CD4-positive, alpha-beta T cell (primary cell): ENCODE measurements at regions not wholly inside any gene's neighbourhood (a gene's known extent, or its start where the extent isn't known, plus 50 kb on each side); places are given as distances from the start of the nearest gene placed in this dataset.
A peak's percentile ranks its signal among the peaks of the same experiment; 100 is the strongest.

Experiments used
- ATAC-seq: fragments of 200-7000 bp; cut with Tn5 transposase; one replicate; pipeline ENCODE4 v1.10.0; 2022; ENCODE audit warnings: mild to moderate bottlenecking; ENCODE audit not compliant: poor library complexity
- CTCF ChIA-PET: fragments of 350-600 bp; sonication (Branson Sonifier 250); formaldehyde crosslinking; loops from one replicate; lab custom pipeline; 2021; ENCODE audit warnings: antibody characterized with exemption, inconsistent platforms; lab: Charles Lee
- POLR2A ChIA-PET: fragments of 350-600 bp; sonication (Branson Sonifier 250); formaldehyde crosslinking; loops from one replicate; lab custom pipeline; 2021; ENCODE audit warnings: antibody characterized with exemption, inconsistent platforms; lab: Charles Lee
- DNase-seq, 14 experiments: peaks; one replicate each; pipeline ENCODE4 v3.0.0-alpha.2; 2013 to 2020; ENCODE audit warnings: mixed read lengths in 2 of 14
- H3K27ac ChIP-seq, 2 donors: one replicate each; pipeline versions ENCODE4 v1.5.1 to v1.7.0; 2013; ENCODE audit warnings: low read length in 2 of 2, low read depth in 1 of 2, mild to moderate bottlenecking in 1 of 2
- H3K27me3 ChIP-seq, 2 experiments: 1 replicate in 1 of 2; 2 replicates in 1 of 2; pipeline versions ENCODE4 v1.6.1 to v1.7.0; 2013; ENCODE audit warnings: low read length in 2 of 2, control low read depth in 1 of 2, mild to moderate bottlenecking in 1 of 2, moderate library complexity in 1 of 2; ENCODE audit not compliant: insufficient read depth in 2 of 2, control insufficient read depth in 1 of 2
- H3K36me3 ChIP-seq: one replicate; pipeline ENCODE4 v1.6.1; 2013; ENCODE audit warnings: low read length, control low read depth; ENCODE audit not compliant: insufficient read depth
- H3K4me1 ChIP-seq: one replicate; pipeline ENCODE4 v1.6.1; 2013; ENCODE audit warnings: low read length, control low read depth; ENCODE audit not compliant: insufficient read depth
- H3K4me3 ChIP-seq: one replicate; pipeline ENCODE4 v1.5.1; 2013; ENCODE audit warnings: mild to moderate bottlenecking, low read length, moderate library complexity
- H3K9me3 ChIP-seq, 2 experiments: 1 replicate in 1 of 2; 2 replicates in 1 of 2; pipeline versions ENCODE4 v1.6.1 to v1.7.0; 2013; ENCODE audit warnings: low read length in 2 of 2, mild to moderate bottlenecking in 2 of 2, control low read depth in 1 of 2, moderate library complexity in 1 of 2; ENCODE audit not compliant: control insufficient read depth in 1 of 2, insufficient read depth in 1 of 2
- H3K27ac Mint-ChIP-seq: one replicate; pipeline ENCODE4 v1.8.0; 2020; ENCODE audit warnings: mixed read lengths
- H3K27me3 Mint-ChIP-seq: one replicate; pipeline ENCODE4 v1.8.0; 2021; ENCODE audit warnings: mixed read lengths
- H3K36me3 Mint-ChIP-seq: one replicate; pipeline ENCODE4 v1.8.0; 2021; ENCODE audit warnings: low read depth, mixed read lengths
- H3K4me1 Mint-ChIP-seq: one replicate; pipeline ENCODE4 v1.8.0; 2021; ENCODE audit warnings: low read depth, mixed read lengths
- H3K4me3 Mint-ChIP-seq: one replicate; pipeline ENCODE4 v1.8.0; 2020; ENCODE audit warnings: mild to moderate bottlenecking, mixed read lengths
- H3K9me3 Mint-ChIP-seq: one replicate; pipeline ENCODE4 v1.8.0; 2020; ENCODE audit warnings: mixed read lengths
- CTCF ChIP-seq: fragments of 200-600 bp; IDR thresholded peaks from one replicate; pipeline ENCODE4 v1.8.0; 2022; ENCODE audit warnings: antibody characterized with exemption, mild to moderate bottlenecking
- intact Hi-C, 2 experiments: fragments of 100-400 bp; cut with DNase I in 1 of 2; cut with micrococcal nuclease in 1 of 2; formaldehyde crosslinking; loops; one replicate each; pipeline versions ENCODE4 v1.15.1 to v1.9.0; 2023 to 2025; cut with DNase I, micrococcal nuclease

DNA sequence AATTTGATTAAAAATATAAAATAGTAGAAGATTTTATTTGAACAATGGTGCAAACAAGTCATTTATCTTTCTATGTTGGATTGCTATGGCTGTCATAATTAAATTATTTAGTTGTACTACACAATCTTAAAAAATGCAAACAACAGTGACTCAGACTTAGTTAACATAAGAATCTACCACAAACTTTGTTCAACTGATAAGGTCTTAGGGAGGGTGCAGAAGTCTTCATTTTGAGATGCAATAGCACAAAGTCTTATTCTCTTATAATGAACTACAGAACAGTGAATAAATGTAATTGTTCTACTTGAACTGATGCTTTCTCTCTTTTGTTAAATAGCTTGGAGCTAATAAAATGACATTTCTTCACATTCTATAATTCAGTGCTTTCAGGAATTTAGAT lies 482.8 kb upstream of the NAALADL2 start:
- Histone ChIP-seq H3K9me3 (peaks cover 0 to 11% of the 10 kb centered on the region in 2 experiments), H3K36me3 (no peaks in the 10 kb centered on the region), H3K27ac (no peak overlapping the region), H3K27me3 (no peaks in the 10 kb centered on the region), H3K4me3 (no peak overlapping the region), H3K4me1 (no peaks in the 10 kb centered on the region)
- Mint-ChIP-seq H3K27ac (no peak overlapping the region), H3K36me3 (no peaks in the 10 kb centered on the region), H3K4me1 (no peaks in the 10 kb centered on the region), H3K27me3 (no peaks in the 10 kb centered on the region), H3K4me3 (no peak overlapping the region), H3K9me3 (no peaks in the 10 kb centered on the region)
- no peak for ATAC-seq
- TF ChIP-seq CTCF: no peak
- CTCF ChIA-PET: no interaction called here
- POLR2A ChIA-PET: no interaction called here
- intact Hi-C loops: no loop called here
- DNase-seq: no peak

GRCh38 chr3:174377096-174377495 lies 482.0 kb upstream of the NAALADL2 start:
- intact Hi-C loops: no loop called here
- H3K9me3 ChIP-seq: peaks cover 0 to 11% of the 10 kb centered on the region in 2 experiments
- POLR2A ChIA-PET: no interaction called here
- no peaks in the 10 kb centered on the region for H3K4me1 ChIP-seq
- H3K4me3 ChIP-seq: no peak overlapping the region
- DNase-seq (peak in 1 of 14 experiments; percentile 5), ATAC-seq (no peak)
- no peaks in the 10 kb centered on the region for H3K36me3 Mint-ChIP-seq
- TF ChIP-seq CTCF: no peak
- CTCF ChIA-PET: no interaction called here
- H3K36me3 ChIP-seq: no peaks in the 10 kb centered on the region
- no peak overlapping the region for H3K27ac Mint-ChIP-seq
- no peaks in the 10 kb centered on the region for H3K4me1 Mint-ChIP-seq
- no peaks in the 10 kb centered on the region for H3K27me3 Mint-ChIP-seq
- H3K27me3 ChIP-seq: no peaks in the 10 kb centered on the region
- no peaks in the 10 kb centered on the region for H3K9me3 Mint-ChIP-seq
- no peak overlapping the region for H3K4me3 Mint-ChIP-seq
- no peak overlapping the region for H3K27ac ChIP-seq

DNA sequence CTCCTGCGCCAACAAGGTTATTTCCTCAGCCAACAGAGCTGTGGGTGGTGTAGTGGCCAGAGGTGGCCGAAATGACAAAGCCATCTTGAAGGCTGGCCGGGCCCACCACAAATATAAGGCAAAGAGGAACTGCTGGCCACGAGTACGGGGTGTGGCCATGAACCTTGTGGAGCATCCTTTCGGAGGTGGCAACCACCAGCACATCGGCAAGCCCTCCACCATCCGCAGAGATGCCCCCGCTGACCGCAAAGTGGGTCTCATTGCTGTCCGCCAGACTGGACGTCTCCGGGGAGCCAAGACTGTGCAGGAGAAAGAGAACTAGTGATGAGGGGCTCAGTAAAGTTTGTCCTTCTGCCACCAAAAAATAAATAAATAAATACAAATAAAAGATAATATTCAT lies 481.4 kb upstream of the NAALADL2 start:
- intact Hi-C loops: no loop called here
- DNase-seq: no peak
- ATAC-seq: no peak
- no peaks in the 10 kb centered on the region for H3K4me1 ChIP-seq
- Mint-ChIP-seq H3K4me1 (no peaks in the 10 kb centered on the region), H3K9me3 (no peaks in the 10 kb centered on the region), H3K36me3 (no peaks in the 10 kb centered on the region), H3K27ac (no peak overlapping the region), H3K4me3 (no peak overlapping the region), H3K27me3 (no peaks in the 10 kb centered on the region)
- ChIA-PET POLR2A (no interaction called here), CTCF (no interaction called here)
- no peaks in the 10 kb centered on the region for H3K27me3 ChIP-seq
- H3K4me3 ChIP-seq: no peak overlapping the region
- H3K27ac ChIP-seq: no peak overlapping the region
- H3K36me3 ChIP-seq: no peaks in the 10 kb centered on the region
- H3K9me3 ChIP-seq: peaks cover 0 to 11% of the 10 kb centered on the region in 2 experiments
- no peak for TF ChIP-seq CTCF
